Stomach (tissue), 4 donors: ENCODE measurements at regions not wholly inside any gene's neighbourhood (a gene's known extent, or its start where the extent isn't known, plus 50 kb on each side); places are given as distances from the start of the nearest gene placed in this dataset.

Source experiments
- CTCF ChIP-seq, 7 experiments: fragments of 450-650 bp in 4 of 7; fragments of 200-600 bp in 3 of 7; sonication (generic) in 3 of 7; IDR thresholded peaks; one replicate each; pipeline ENCODE4 v1.5.1; 2016 to 2019; ENCODE audit warnings: antibody characterized with exemption in 7 of 7, control low read depth in 2 of 7, mild to moderate bottlenecking in 1 of 7
- EP300 ChIP-seq: sonication (generic); formaldehyde crosslinking; IDR thresholded peaks from one replicate; pipeline ENCODE4 v1.6.1; 2017; ENCODE audit warnings: antibody characterized with exemption
- POLR2A ChIP-seq, 4 donors: fragments of 450-650 bp; IDR thresholded peaks; one replicate each; pipeline ENCODE4 v1.6.1; 2016; ENCODE audit warnings: antibody characterized with exemption in 4 of 4, control low read depth in 2 of 4, mild to moderate bottlenecking in 1 of 4, moderate library complexity in 1 of 4
- POLR2AphosphoS5 ChIP-seq, 3 donors: sonication (generic); formaldehyde crosslinking; IDR thresholded peaks; one replicate each; pipeline ENCODE4 v1.6.1; 2016; ENCODE audit warnings: antibody characterized with exemption in 3 of 3

- TF ChIP-seq CTCF (IDR thresholded peaks at IDR 0.05): no peak
- no peak for TF ChIP-seq POLR2AphosphoS5 (IDR thresholded peaks at IDR 0.05)
- no peak for TF ChIP-seq POLR2A (IDR thresholded peaks at IDR 0.05)
- no peak for TF ChIP-seq EP300
Measured at GRCh38 chr4:68734095-68734494, 63.6 kb upstream of the UGT2B15 start.
